ENCODE measurements at regions not wholly inside any gene's neighbourhood (a gene's known extent, or its start where the extent isn't known, plus 50 kb on each side); places are given as distances from the start of the nearest gene placed in this dataset.
"Not testable (repeated sequence)": the region's sequence is repeated elsewhere in the genome, so short reads cannot be mapped to it uniquely, and the experiment has no call there.

DNA sequence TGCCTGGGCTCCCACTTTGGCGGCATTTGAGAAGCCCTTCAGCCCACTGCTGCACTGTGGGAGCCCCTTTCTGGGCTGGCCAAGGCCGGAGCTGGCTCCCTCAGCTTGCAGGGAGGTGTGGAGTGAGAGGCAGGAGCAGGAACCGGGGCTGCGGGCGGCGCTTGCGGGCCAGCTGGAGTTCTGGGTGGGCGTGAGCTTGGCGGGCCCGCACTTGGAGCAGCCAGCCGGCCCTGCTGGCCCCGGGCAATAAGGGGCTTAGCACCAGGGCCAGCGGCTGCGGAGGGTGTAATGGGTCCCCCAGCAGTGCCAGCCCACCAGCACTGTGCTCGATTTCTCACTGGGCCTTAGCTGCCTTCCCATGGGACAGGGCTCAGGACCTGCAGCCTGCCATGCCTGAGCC, 111.2 kb upstream of the PLCL2 start:
- H3K36me3 ChIP-seq (ENCODE audit: control insufficient read depth, insufficient read depth, low read length); H3K9me3 ChIP-seq (ENCODE audit: control insufficient read depth, insufficient read depth, low read length); H3K27me3 ChIP-seq (ENCODE audit: control insufficient read depth, insufficient read depth, low read length); H3K4me3 ChIP-seq (ENCODE audit: low read depth, low read length); H3K4me1 ChIP-seq (ENCODE audit: control insufficient read depth, insufficient read depth, low read length); H3K9ac ChIP-seq (ENCODE audit: low read depth, low read length): not testable (repeated sequence)

DNA sequence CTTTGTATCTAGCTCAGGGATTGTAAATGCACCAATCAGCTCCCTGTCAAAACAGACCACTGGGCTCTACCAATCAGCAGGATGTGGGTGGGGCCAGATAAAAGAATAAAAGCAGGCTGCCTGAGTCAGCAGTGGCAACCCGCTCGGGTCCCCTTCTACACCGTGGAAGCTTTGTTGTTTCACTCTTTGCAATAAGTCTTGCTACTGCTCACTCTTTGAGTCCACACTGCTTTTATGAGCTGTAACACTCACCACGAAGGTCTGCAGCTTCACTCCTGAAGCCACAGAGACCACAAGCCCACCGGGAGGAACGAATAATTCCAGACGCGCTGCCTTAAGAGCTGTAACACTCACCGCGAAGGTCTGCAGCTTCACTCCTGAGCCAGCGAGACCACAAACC, 110.2 kb upstream of the PLCL2 start:
- not testable (repeated sequence) for H3K27me3 ChIP-seq (ENCODE audit: control insufficient read depth, insufficient read depth, low read length); H3K9ac ChIP-seq (ENCODE audit: low read depth, low read length); H3K9me3 ChIP-seq (ENCODE audit: control insufficient read depth, insufficient read depth, low read length); H3K4me1 ChIP-seq (ENCODE audit: control insufficient read depth, insufficient read depth, low read length); H3K4me3 ChIP-seq (ENCODE audit: low read depth, low read length); H3K36me3 ChIP-seq (ENCODE audit: control insufficient read depth, insufficient read depth, low read length)

DNA sequence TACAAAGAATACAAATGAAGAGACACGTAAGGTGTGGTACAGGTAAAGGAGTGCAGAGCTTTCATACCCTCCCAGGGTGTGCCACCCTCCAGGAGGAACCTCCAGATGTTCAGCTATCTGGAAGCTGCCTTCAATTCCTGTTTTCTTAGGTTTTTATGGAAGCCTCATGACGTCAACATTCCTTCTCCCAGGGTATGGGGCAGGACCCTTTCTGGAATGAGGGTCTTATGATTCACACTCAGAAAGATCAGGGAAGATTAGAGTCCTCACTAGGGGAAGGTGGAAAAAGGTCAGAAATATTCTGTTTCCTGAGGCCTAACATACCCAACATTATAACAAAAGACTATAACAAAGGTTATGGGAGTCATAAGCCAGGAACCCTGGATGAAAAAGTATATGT, 99.8 kb upstream of the PLCL2 start:
- no peaks in the 10 kb centered on the region for H3K27me3 ChIP-seq (ENCODE audit: control insufficient read depth, insufficient read depth, low read length)
- H3K4me1 ChIP-seq (ENCODE audit: control insufficient read depth, insufficient read depth, low read length): peaks cover 14% of the 10 kb centered on the region
- no peak overlapping the region for H3K4me3 ChIP-seq (ENCODE audit: low read depth, low read length)
- no peaks in the 10 kb centered on the region for H3K36me3 ChIP-seq (ENCODE audit: control insufficient read depth, insufficient read depth, low read length)
- no peak overlapping the region for H3K9ac ChIP-seq (ENCODE audit: low read depth, low read length)
- no peaks in the 10 kb centered on the region for H3K9me3 ChIP-seq (ENCODE audit: control insufficient read depth, insufficient read depth, low read length)

DNA sequence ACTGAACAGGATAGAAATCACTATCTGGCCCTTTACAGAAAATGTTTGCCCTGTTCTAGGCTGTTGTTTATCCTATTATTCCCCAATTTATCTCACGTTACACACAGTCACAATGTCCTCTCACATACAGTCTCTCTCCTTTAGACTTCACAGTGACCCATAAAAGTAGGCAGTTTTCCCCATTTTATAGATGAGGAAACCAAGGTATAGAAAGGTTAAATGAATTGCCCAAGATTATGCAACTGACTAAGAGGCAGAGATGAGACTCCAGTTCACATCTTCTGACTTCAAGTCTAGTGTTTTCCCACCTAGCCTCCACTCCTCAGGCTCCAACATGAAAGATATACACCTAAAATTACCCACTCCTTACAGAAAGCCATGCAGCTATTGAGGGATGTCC, 99.3 kb upstream of the PLCL2 start:
- no peak overlapping the region for H3K9ac ChIP-seq (ENCODE audit: low read depth, low read length)
- H3K9me3 ChIP-seq (ENCODE audit: control insufficient read depth, insufficient read depth, low read length): no peaks in the 10 kb centered on the region
- H3K27me3 ChIP-seq (ENCODE audit: control insufficient read depth, insufficient read depth, low read length): no peaks in the 10 kb centered on the region
- H3K4me3 ChIP-seq (ENCODE audit: low read depth, low read length): no peak overlapping the region
- H3K36me3 ChIP-seq (ENCODE audit: control insufficient read depth, insufficient read depth, low read length): no peaks in the 10 kb centered on the region
- H3K4me1 ChIP-seq (ENCODE audit: control insufficient read depth, insufficient read depth, low read length): peaks cover 18% of the 10 kb centered on the region

DNA sequence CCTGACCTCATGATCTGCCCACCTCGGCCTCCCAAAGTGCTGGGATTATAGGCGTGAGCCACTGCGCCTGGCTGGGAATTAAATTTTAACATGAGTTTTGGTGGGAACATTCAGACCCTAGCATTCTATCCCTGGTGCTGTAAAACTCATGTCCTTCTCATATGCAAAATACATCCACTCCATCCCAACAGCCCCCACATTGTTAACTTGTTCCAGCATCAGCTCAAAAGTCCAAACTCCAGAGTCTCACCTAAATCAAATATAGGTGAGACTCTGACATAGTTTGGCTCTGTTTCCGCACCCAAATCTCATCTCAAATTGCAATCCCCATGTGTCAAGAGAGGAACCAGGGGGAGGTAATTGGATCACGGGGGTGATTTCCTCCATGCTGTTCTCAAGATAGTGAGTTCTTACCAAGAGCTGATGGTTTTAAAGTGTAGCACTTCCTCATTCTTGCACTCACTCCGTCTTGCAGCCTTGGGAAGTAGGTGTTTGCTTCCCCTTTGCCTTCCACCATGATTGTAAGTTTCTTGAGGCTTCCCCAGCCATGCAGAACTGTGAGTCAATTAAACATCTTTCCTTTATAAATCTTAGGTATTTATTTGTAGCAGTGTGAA, 96.2 kb upstream of the PLCL2 start:
- Histone ChIP-seq H3K36me3 (ENCODE audit: control insufficient read depth, insufficient read depth, low read length) (no peaks in the 10 kb centered on the region), H3K4me1 (ENCODE audit: control insufficient read depth, insufficient read depth, low read length) (peaks cover 23% of the 10 kb centered on the region), H3K27me3 (ENCODE audit: control insufficient read depth, insufficient read depth, low read length) (no peaks in the 10 kb centered on the region), H3K9ac (ENCODE audit: low read depth, low read length) (no peak overlapping the region), H3K4me3 (ENCODE audit: low read depth, low read length) (no peak overlapping the region), H3K9me3 (ENCODE audit: control insufficient read depth, insufficient read depth, low read length) (no peaks in the 10 kb centered on the region)

DNA sequence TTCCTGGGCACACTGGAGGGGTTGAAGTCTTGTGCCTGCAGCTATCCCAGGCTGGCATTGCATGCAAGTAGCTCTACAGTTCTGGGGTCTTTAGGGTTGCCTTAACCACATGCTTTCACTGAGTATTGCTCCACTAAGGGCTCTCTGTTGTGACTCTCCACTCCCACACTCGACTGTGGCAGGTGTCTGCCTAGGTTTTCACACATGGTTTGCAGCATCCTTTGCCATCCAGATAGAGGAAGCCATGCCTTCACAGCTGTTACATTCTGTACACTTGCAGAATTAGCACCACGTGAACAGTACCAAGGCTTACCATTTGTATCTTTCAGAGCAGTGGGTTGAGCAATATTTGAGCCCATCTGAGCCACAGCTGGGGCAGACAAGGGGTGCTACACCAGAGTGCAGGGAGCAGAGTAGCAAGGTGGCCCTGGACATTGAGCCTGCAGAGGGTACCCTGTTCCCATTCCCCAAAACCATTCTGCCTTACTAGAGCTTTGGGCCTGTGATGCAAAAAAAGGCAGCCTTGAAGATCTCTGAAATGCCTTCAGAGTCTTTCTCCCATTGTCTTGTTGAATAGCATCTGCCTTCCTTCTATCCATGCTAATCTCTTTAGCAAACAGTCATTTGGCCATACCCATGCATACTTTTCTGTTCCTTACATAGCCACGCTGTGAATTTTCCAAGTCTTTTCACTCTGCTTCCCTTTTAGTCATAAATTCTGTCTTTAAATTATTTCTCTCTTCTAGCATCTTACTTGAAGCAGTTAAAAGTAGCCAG, 95.2 kb upstream of the PLCL2 start:
- no peaks in the 10 kb centered on the region for H3K27me3 ChIP-seq (ENCODE audit: control insufficient read depth, insufficient read depth, low read length)
- H3K9ac ChIP-seq (ENCODE audit: low read depth, low read length): no peak overlapping the region
- H3K9me3 ChIP-seq (ENCODE audit: control insufficient read depth, insufficient read depth, low read length): no peaks in the 10 kb centered on the region
- H3K4me3 ChIP-seq (ENCODE audit: low read depth, low read length): no peak overlapping the region
- H3K4me1 ChIP-seq (ENCODE audit: control insufficient read depth, insufficient read depth, low read length): peaks cover 31% of the 10 kb centered on the region
- H3K36me3 ChIP-seq (ENCODE audit: control insufficient read depth, insufficient read depth, low read length): no peaks in the 10 kb centered on the region

DNA sequence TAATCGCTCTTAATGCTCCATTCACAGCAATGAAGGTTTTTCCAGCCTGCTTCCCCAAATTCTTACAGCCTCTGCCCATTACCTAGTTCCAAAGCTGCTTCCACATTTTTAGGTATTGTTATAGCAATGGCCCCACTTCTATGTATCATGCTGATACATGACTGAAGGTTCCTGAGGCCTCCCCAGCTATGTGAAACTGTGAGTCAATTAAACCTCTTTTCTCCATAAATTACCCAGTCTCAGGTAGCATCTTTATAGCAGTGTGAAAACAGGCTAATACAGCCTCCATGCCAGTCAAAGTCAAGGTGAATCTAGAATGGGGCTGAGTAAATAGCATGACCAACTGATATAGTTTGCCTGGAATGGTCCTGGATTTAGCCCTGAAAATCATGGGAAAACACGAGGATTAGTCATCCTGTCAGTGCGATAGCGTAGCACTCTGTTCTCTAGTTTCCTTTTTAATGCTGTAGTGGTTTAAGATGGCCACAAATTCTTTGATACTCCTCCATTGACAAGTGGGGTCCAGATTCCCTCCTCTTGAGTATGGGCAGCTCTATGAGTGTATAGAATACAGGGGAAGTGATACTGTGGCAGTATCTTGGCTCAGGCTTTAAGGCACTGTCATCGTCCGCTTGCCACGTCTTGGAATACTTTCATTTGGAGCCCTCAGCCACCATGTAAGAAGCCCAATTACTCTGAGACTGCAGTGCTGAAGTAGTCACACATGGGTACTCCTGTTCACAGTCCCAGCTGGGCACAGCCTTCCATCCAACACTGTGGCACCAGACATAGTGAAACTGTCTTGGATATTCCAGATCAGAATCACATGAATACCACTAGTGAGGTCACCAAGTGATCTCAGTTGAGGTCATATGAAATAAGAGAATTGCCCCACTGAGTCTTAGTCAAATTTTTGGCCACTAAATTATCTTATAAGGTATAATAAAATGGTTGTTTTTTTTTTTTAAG, 94.0 kb upstream of the PLCL2 start:
- H3K4me1 ChIP-seq (ENCODE audit: control insufficient read depth, insufficient read depth, low read length): peaks cover 33% of the 10 kb centered on the region
- H3K9me3 ChIP-seq (ENCODE audit: control insufficient read depth, insufficient read depth, low read length): no peaks in the 10 kb centered on the region
- no peaks in the 10 kb centered on the region for H3K36me3 ChIP-seq (ENCODE audit: control insufficient read depth, insufficient read depth, low read length)
- no peak overlapping the region for H3K4me3 ChIP-seq (ENCODE audit: low read depth, low read length)
- H3K27me3 ChIP-seq (ENCODE audit: control insufficient read depth, insufficient read depth, low read length): no peaks in the 10 kb centered on the region
- no peak overlapping the region for H3K9ac ChIP-seq (ENCODE audit: low read depth, low read length)

DNA sequence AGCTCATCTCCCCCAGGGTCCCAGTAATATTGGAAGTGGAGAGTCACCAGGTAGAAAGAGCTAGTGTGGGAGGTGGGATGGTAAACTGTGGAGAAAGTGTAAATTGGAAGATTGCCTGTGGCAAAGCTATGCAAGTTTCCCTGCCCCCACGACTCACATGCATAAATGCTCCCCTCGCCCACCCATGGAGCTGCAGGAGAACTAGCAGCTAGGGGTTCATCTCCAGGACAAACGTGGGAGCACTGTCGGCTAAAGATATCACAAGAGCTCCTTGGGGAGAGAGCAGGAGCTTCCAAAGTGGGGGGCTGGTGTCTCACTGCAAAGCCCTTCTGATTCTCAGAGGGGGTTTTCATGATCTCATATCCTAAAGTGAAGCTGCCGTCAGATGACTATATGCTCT, 91.4 kb upstream of the PLCL2 start:
- no peaks in the 10 kb centered on the region for H3K27me3 ChIP-seq (ENCODE audit: control insufficient read depth, insufficient read depth, low read length)
- H3K36me3 ChIP-seq (ENCODE audit: control insufficient read depth, insufficient read depth, low read length): no peaks in the 10 kb centered on the region
- H3K9ac ChIP-seq (ENCODE audit: low read depth, low read length): no peak overlapping the region
- H3K4me1 ChIP-seq (ENCODE audit: control insufficient read depth, insufficient read depth, low read length): peaks cover 33% of the 10 kb centered on the region
- H3K4me3 ChIP-seq (ENCODE audit: low read depth, low read length): no peak overlapping the region
- no peaks in the 10 kb centered on the region for H3K9me3 ChIP-seq (ENCODE audit: control insufficient read depth, insufficient read depth, low read length)

DNA sequence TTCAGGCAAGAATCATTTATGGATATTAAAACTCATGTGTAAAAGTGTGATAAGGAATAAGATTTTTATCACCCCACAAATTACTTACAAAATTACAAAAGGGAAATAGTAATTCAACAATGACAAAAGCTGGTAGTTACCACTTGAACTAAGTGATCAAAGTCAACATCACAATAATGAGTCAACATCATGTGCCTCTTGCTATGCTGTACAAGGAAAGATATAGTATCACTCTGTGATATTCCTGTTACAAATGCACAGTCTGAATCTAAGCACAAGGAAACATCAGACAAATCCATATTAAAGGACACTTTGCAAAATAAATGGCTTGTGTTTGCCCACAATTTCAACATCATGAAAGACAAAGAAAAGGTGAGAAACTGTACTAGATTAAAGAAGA, 90.5 kb upstream of the PLCL2 start:
- H3K9ac ChIP-seq (ENCODE audit: low read depth, low read length): no peak overlapping the region
- peaks cover 25% of the 10 kb centered on the region for H3K4me1 ChIP-seq (ENCODE audit: control insufficient read depth, insufficient read depth, low read length)
- no peaks in the 10 kb centered on the region for H3K36me3 ChIP-seq (ENCODE audit: control insufficient read depth, insufficient read depth, low read length)
- H3K9me3 ChIP-seq (ENCODE audit: control insufficient read depth, insufficient read depth, low read length): no peaks in the 10 kb centered on the region
- H3K4me3 ChIP-seq (ENCODE audit: low read depth, low read length): no peak overlapping the region
- H3K27me3 ChIP-seq (ENCODE audit: control insufficient read depth, insufficient read depth, low read length): no peaks in the 10 kb centered on the region

DNA sequence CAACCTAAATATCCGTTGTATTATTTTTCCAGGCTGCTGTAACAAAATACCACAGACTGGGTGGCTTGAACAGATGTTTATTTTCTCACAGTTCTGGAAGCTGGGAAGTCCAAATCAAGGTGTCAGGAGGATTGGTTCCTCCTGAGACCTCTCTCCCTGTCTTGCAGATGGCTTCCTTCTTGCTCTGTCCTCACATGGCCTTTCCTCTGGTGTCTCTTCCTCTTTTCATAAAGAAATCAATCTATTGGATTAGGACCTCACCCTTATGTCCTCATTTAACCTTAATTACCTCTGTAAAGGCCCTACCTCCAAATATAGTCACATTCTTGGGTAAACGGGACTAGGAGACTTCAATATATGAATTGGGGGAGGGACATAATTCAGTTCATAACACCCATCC, 89.2 kb upstream of the PLCL2 start:
- Histone ChIP-seq H3K4me3 (ENCODE audit: low read depth, low read length) (no peak overlapping the region), H3K4me1 (ENCODE audit: control insufficient read depth, insufficient read depth, low read length) (peaks cover 14% of the 10 kb centered on the region), H3K9me3 (ENCODE audit: control insufficient read depth, insufficient read depth, low read length) (no peaks in the 10 kb centered on the region), H3K9ac (ENCODE audit: low read depth, low read length) (no peak overlapping the region), H3K27me3 (ENCODE audit: control insufficient read depth, insufficient read depth, low read length) (no peaks in the 10 kb centered on the region), H3K36me3 (ENCODE audit: control insufficient read depth, insufficient read depth, low read length) (no peaks in the 10 kb centered on the region)

DNA sequence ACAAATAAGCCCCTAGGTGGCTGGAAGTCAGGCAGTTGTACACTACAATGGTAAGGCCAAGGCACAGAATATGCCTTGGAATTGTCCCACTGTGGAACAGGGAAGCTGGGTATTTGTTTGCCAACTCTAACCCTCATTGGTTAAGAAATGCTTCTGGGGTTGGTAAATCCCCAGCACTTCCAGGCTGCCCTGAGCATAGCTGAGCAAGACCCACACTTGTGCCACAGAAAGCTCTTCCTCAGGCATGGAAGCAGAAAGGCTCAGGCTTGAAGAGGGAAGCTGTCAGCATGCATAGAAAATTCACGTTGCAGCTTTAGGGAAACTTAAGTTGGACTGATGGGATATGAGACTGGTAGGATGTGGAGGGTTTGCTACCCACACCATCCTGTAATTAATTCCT, 86.9 kb upstream of the PLCL2 start:
- Histone ChIP-seq H3K27me3 (ENCODE audit: control insufficient read depth, insufficient read depth, low read length) (no peaks in the 10 kb centered on the region), H3K4me1 (ENCODE audit: control insufficient read depth, insufficient read depth, low read length) (peaks cover 11% of the 10 kb centered on the region), H3K4me3 (ENCODE audit: low read depth, low read length) (no peak overlapping the region), H3K36me3 (ENCODE audit: control insufficient read depth, insufficient read depth, low read length) (no peaks in the 10 kb centered on the region), H3K9me3 (ENCODE audit: control insufficient read depth, insufficient read depth, low read length) (no peaks in the 10 kb centered on the region), H3K9ac (ENCODE audit: low read depth, low read length) (no peak overlapping the region)

Measured in iPS-15b (cell line).